Kidney (tissue), 13 donors: ENCODE measurements at regions not wholly inside any gene's neighbourhood (a gene's known extent, or its start where the extent isn't known, plus 50 kb on each side); places are given as distances from the start of the nearest gene placed in this dataset.

Source experiments
- DNase-seq, 5 donors: peaks; one replicate each; pipeline ENCODE4 v3.0.0-alpha.2; 2013 to 2020
- FAIRE-seq: peaks from 2 replicates; lab custom pipeline; 2012; peaks lifted over from hg19 to GRCh38; lab: Jason Lieb, UNC
- H3K27ac ChIP-seq, 2 donors: one replicate each; pipeline ENCODE4 v1.7.0; 2013; ENCODE audit warnings: low read depth in 2 of 2, low read length in 2 of 2, inconsistent platforms in 1 of 2
- H3K27me3 ChIP-seq: one replicate; pipeline ENCODE4 v1.7.1; 2013; ENCODE audit warnings: low read length, inconsistent platforms; ENCODE audit not compliant: control insufficient read depth, insufficient read depth
- H3K36me3 ChIP-seq, 3 donors: one replicate each; pipeline versions ENCODE4 v1.7.0 to v1.7.1; 2013; ENCODE audit warnings: low read length in 3 of 3, control low read depth in 1 of 3, inconsistent platforms in 1 of 3; ENCODE audit not compliant: insufficient read depth in 3 of 3, control insufficient read depth in 2 of 3
- H3K4me1 ChIP-seq, 3 donors: one replicate each; pipeline versions ENCODE4 v1.7.0 to v1.7.1; 2013; ENCODE audit warnings: low read length in 3 of 3, inconsistent platforms in 1 of 3, low read depth in 1 of 3; ENCODE audit not compliant: control insufficient read depth in 2 of 3, insufficient read depth in 2 of 3
- H3K4me3 ChIP-seq, 3 donors: one replicate each; pipeline versions ENCODE4 v1.7.0 to v1.8.1; 2013; ENCODE audit warnings: low read length in 3 of 3, control low read depth in 1 of 3, inconsistent platforms in 1 of 3
- H3K9ac ChIP-seq, 3 donors: one replicate each; pipeline versions ENCODE4 v1.7.0 to v1.7.1; 2013; ENCODE audit warnings: low read length in 3 of 3, control low read depth in 1 of 3, inconsistent platforms in 1 of 3
- H3K9me3 ChIP-seq, 3 donors: one replicate each; pipeline versions ENCODE4 v1.7.0 to v1.7.1; 2013; ENCODE audit warnings: low read length in 3 of 3, control low read depth in 1 of 3, inconsistent platforms in 1 of 3; ENCODE audit not compliant: control insufficient read depth in 2 of 3, insufficient read depth in 1 of 3
- CTCF ChIP-seq: IDR thresholded peaks from 3 replicates; pipeline ENCODE4 v1.5.1; 2012; ENCODE audit warnings: mild to moderate bottlenecking, moderate library complexity, borderline replicate concordance; ENCODE audit not compliant: insufficient read depth; ENCODE audit errors: extremely low read depth
- intact Hi-C: fragments of 100-400 bp; cut with DNase I; formaldehyde crosslinking; loops from one replicate; pipeline ENCODE4 v1.11.1; 2022
- donor health status: control.
- donor health status: control.
- donor health status: control.
- donor health status: control.
- donor health status: control.
- donor health status: DM: yes; HTN: yes; CAD: no.
- donor health status: Normal renal cell carcinoma (clear cell type).

- intact Hi-C loops, result no loop called here
- Histone ChIP-seq H3K27me3 (no peaks in the 10 kb centered on the region), H3K4me1 (no peaks in the 10 kb centered on the region), H3K36me3 (no peaks in the 10 kb centered on the region), H3K27ac (no peak overlapping the region), H3K9ac (no peak overlapping the region), H3K4me3 (no peak overlapping the region), H3K9me3 (no peaks in the 10 kb centered on the region)
- FAIRE-seq, result no peak
- no peak for DNase-seq
- TF ChIP-seq CTCF, result no peak
These were observed 937.8 kb upstream of the CHORDC1 start for GRCh38 chr11:91160661-91161060.

- no peaks in the 10 kb centered on the region for H3K9me3 ChIP-seq
- FAIRE-seq (no peak), DNase-seq (no peak)
- intact Hi-C loops, result no loop called here
- H3K4me1 ChIP-seq, result no peaks in the 10 kb centered on the region
- H3K27me3 ChIP-seq, result no peaks in the 10 kb centered on the region
- H3K27ac ChIP-seq, result no peak overlapping the region
- no peak overlapping the region for H3K4me3 ChIP-seq
- H3K9ac ChIP-seq, result no peak overlapping the region
- no peaks in the 10 kb centered on the region for H3K36me3 ChIP-seq
- no peak for TF ChIP-seq CTCF
These were observed 936.2 kb upstream of the CHORDC1 start for GRCh38 chr11:91158891-91159537.

GRCh38 chr11:91158297-91158696, 935.4 kb upstream of the CHORDC1 start:
- Histone ChIP-seq H3K9me3 (no peaks in the 10 kb centered on the region), H3K4me1 (no peaks in the 10 kb centered on the region), H3K27ac (no peak overlapping the region), H3K27me3 (no peaks in the 10 kb centered on the region), H3K9ac (no peak overlapping the region), H3K36me3 (no peaks in the 10 kb centered on the region), H3K4me3 (no peak overlapping the region)
- TF ChIP-seq CTCF, result no peak
- intact Hi-C loops, result no loop called here
- DNase-seq (no peak), FAIRE-seq (no peak)

GRCh38 chr11:91156041-91156440, 933.2 kb upstream of the CHORDC1 start:
- Histone ChIP-seq H3K9me3 (no peaks in the 10 kb centered on the region), H3K27ac (no peak overlapping the region), H3K36me3 (no peaks in the 10 kb centered on the region), H3K9ac (no peak overlapping the region), H3K4me3 (no peak overlapping the region), H3K27me3 (no peaks in the 10 kb centered on the region), H3K4me1 (no peaks in the 10 kb centered on the region)
- intact Hi-C loops, result no loop called here
- TF ChIP-seq CTCF, result no peak
- no peak for FAIRE-seq
- no peak for DNase-seq
